ENCODE measurements at regions not wholly inside any gene's neighbourhood (a gene's known extent, or its start where the extent isn't known, plus 50 kb on each side); places are given as distances from the start of the nearest gene placed in this dataset.

DNA sequence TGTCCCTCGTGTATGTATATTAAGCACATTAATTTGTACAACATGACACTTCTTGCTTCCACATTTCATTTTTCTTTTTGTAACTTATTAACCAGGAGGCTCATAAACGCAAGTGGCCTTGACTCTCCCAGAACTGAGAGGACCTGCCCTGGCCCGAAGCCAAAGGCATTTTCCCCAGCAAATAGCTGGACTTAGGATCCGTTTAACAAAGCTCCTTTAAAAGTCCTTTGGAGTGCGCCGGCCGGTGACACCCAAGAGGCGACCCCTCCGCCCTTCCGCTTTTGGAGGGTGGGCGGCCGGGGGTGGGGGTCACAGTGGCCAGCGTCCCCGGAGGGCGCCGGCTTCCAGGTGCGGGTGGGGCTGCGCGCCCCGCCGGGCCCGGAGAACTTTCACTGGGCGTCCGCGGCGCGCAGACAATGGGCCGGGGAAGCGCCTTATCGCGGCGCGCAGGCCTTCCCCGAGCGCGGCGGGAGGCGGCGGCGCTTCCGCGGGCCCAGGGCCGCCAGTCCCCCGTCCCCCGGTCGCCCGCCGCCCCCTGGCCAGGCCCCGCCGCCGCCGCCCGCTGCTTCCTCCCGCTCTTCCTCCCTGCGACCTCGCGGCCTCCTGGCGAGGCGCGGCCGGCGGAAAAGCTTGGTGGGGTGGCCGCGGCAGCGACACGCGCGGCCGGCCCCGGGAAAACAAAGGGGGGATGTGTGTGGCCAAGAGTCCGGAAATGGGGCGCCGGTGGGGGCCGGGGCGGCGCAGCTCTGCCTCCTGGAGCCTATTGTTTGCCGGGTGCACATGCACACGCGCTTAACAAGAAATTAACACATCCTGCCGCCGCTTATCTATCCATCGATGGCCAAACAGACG lies 613.4 kb downstream of the MCTP2 start:
- TF ChIP-seq, protein P1, sequence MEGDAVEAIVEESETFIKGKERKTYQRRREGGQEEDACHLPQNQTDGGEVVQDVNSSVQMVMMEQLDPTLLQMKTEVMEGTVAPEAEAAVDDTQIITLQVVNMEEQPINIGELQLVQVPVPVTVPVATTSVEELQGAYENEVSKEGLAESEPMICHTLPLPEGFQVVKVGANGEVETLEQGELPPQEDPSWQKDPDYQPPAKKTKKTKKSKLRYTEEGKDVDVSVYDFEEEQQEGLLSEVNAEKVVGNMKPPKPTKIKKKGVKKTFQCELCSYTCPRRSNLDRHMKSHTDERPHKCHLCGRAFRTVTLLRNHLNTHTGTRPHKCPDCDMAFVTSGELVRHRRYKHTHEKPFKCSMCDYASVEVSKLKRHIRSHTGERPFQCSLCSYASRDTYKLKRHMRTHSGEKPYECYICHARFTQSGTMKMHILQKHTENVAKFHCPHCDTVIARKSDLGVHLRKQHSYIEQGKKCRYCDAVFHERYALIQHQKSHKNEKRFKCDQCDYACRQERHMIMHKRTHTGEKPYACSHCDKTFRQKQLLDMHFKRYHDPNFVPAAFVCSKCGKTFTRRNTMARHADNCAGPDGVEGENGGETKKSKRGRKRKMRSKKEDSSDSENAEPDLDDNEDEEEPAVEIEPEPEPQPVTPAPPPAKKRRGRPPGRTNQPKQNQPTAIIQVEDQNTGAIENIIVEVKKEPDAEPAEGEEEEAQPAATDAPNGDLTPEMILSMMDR (optimal IDR thresholded peaks at IDR 0.05 in 1 of 3, IDR thresholded peaks at IDR 0.05 in 1 of 3, conservative IDR thresholded peaks at IDR 0.05 in 1 of 3; ENCODE audit: extremely low read depth in 1 of 3, insufficient read depth in 2 of 3, low read length in 3 of 3), result no peak
- no peak for TF ChIP-seq EZH2 (IDR thresholded peaks at IDR 0.05; ENCODE audit: low read length)

Data from keratinocyte (primary cell).